H9 (cell line): ENCODE measurements at regions not wholly inside any gene's neighbourhood (a gene's known extent, or its start where the extent isn't known, plus 50 kb on each side); places are given as distances from the start of the nearest gene placed in this dataset.

Experiments
- DNase-seq: peaks from one replicate; pipeline ENCODE4 v3.0.0-alpha.2; 2017
- H2AFZ ChIP-seq: one replicate; pipeline ENCODE4 v1.6.1; 2013; ENCODE audit warnings: mild to moderate bottlenecking, low read length, control low read depth, moderate library complexity
- H2AK5ac ChIP-seq: 2 replicates; pipeline ENCODE4 v1.6.1; 2013; ENCODE audit warnings: low read length, control low read depth, mixed read lengths; ENCODE audit not compliant: insufficient read length
- H2BK120ac ChIP-seq: one replicate; pipeline ENCODE4 v1.6.1; 2013; ENCODE audit warnings: low read depth, mild to moderate bottlenecking, low read length, control low read depth, inconsistent platforms; ENCODE audit not compliant: poor library complexity, severe bottlenecking
- H2BK12ac ChIP-seq: 2 replicates; pipeline ENCODE4 v1.6.1; 2013; ENCODE audit warnings: low read length, control low read depth, mixed read lengths, low read depth; ENCODE audit not compliant: insufficient read length
- H2BK15ac ChIP-seq: 2 replicates; pipeline ENCODE4 v1.6.1; 2013; ENCODE audit warnings: low read depth, low read length, control low read depth
- H2BK20ac ChIP-seq: one replicate; pipeline ENCODE4 v1.6.1; 2013; ENCODE audit warnings: low read depth, mild to moderate bottlenecking, low read length, control low read depth, inconsistent platforms; ENCODE audit not compliant: poor library complexity, severe bottlenecking
- H2BK5ac ChIP-seq: 2 replicates; pipeline ENCODE4 v1.6.1; 2013; ENCODE audit warnings: low read length, control low read depth, mixed read lengths; ENCODE audit not compliant: insufficient read length
- H3K14ac ChIP-seq: 2 replicates; pipeline ENCODE4 v1.6.1; 2013; ENCODE audit warnings: low read length, control low read depth; ENCODE audit not compliant: insufficient read depth
- H3K18ac ChIP-seq: 2 replicates; pipeline ENCODE4 v1.6.1; 2013; ENCODE audit warnings: low read depth, mild to moderate bottlenecking, mixed read lengths, low read length, control low read depth; ENCODE audit not compliant: insufficient read length
- H3K23ac ChIP-seq: 2 replicates; pipeline ENCODE4 v1.6.1; 2013; ENCODE audit warnings: low read length, control low read depth, mixed read lengths, low read depth; ENCODE audit not compliant: insufficient read length
- H3K23me2 ChIP-seq: 2 replicates; pipeline ENCODE4 v1.6.1; 2013; ENCODE audit warnings: low read depth, mild to moderate bottlenecking, mixed read lengths, low read length, control low read depth; ENCODE audit not compliant: insufficient read length, poor library complexity, severe bottlenecking
- H3K27ac ChIP-seq: 2 replicates; pipeline ENCODE4 v1.5.1; 2013; ENCODE audit warnings: low read length, control low read depth, mixed read lengths, low read depth; ENCODE audit not compliant: insufficient read length
- H3K27me3 ChIP-seq: 2 replicates; pipeline ENCODE4 v1.6.1; 2013; ENCODE audit warnings: low read length, control low read depth, inconsistent platforms; ENCODE audit not compliant: insufficient read depth
- H3K4ac ChIP-seq: 2 replicates; pipeline ENCODE4 v1.6.1; 2013; ENCODE audit warnings: low read depth, mild to moderate bottlenecking, control low read depth, inconsistent platforms, low read length, moderate library complexity
- H3K4me1 ChIP-seq: 2 replicates; pipeline ENCODE4 v1.6.1; 2013; ENCODE audit warnings: low read length, control low read depth, inconsistent platforms; ENCODE audit not compliant: insufficient read depth
- H3K4me2 ChIP-seq: 2 replicates; pipeline ENCODE4 v1.6.1; 2013; ENCODE audit warnings: low read length, control low read depth, mixed read lengths; ENCODE audit not compliant: insufficient read length, insufficient read depth
- H3K56ac ChIP-seq: 2 replicates; pipeline ENCODE4 v1.6.1; 2013; ENCODE audit warnings: low read depth, mild to moderate bottlenecking, mixed read lengths, low read length, control low read depth; ENCODE audit not compliant: insufficient read length
- H3K79me1 ChIP-seq: 2 replicates; pipeline ENCODE4 v1.6.1; 2013; ENCODE audit warnings: low read depth, mild to moderate bottlenecking, moderate library complexity, low read length, control low read depth, inconsistent platforms; ENCODE audit not compliant: insufficient read depth, poor library complexity, severe bottlenecking
- H3K79me2 ChIP-seq: 2 replicates; pipeline ENCODE4 v1.6.1; 2013; ENCODE audit warnings: low read length, control low read depth, inconsistent platforms; ENCODE audit not compliant: insufficient read depth
- H3K9ac ChIP-seq: 2 replicates; pipeline ENCODE4 v1.6.1; 2013; ENCODE audit warnings: low read length, control low read depth, mixed read lengths; ENCODE audit not compliant: insufficient read length; ENCODE audit errors: extremely low read depth
- H3K9me3 ChIP-seq: one replicate; pipeline ENCODE4 v1.6.1; 2013; ENCODE audit warnings: low read depth, low read length, inconsistent platforms; ENCODE audit not compliant: control insufficient read depth
- H3T11ph ChIP-seq: one replicate; pipeline ENCODE4 v1.6.1; 2013; ENCODE audit warnings: mild to moderate bottlenecking, low read length, control low read depth, inconsistent platforms
- H4K20me1 ChIP-seq: one replicate; pipeline ENCODE4 v1.6.1; 2013; ENCODE audit not compliant: control insufficient read depth, insufficient read length, insufficient read depth
- H4K5ac ChIP-seq: 2 replicates; pipeline ENCODE4 v1.6.1; 2013; ENCODE audit warnings: low read depth, mild to moderate bottlenecking, mixed read lengths, low read length, control low read depth; ENCODE audit not compliant: insufficient read length
- H4K8ac ChIP-seq: replicated peaks from 2 replicates; pipeline ENCODE4 v1.6.1; 2013; ENCODE audit warnings: low read length, control low read depth, mixed read lengths, low read depth; ENCODE audit not compliant: insufficient read length
- H4K91ac ChIP-seq: 2 replicates; pipeline ENCODE4 v1.6.1; 2013; ENCODE audit warnings: low read depth, mild to moderate bottlenecking, moderate library complexity, mixed read lengths, low read length, control low read depth; ENCODE audit not compliant: insufficient read length
- H3K27ac Mint-ChIP-seq, 3 experiments: 2 replicates in 2 of 3; 3 replicates in 1 of 3; pipeline ENCODE4 v1.8.0; 2020 to 2021; ENCODE audit warnings: mixed read lengths in 3 of 3, mild to moderate bottlenecking in 1 of 3, moderate library complexity in 1 of 3
- H3K27me3 Mint-ChIP-seq: 2 replicates; pipeline ENCODE4 v1.8.0; 2021; ENCODE audit warnings: low read depth, mild to moderate bottlenecking, moderate library complexity, mixed read lengths
- H3K36me3 Mint-ChIP-seq, 3 experiments: 2 replicates in 2 of 3; 3 replicates in 1 of 3; pipeline ENCODE4 v1.8.0; 2020 to 2021; ENCODE audit warnings: low read depth in 3 of 3, mixed read lengths in 3 of 3; ENCODE audit not compliant: insufficient read depth in 1 of 3
- H3K4me1 Mint-ChIP-seq, 2 experiments: 2 replicates each; pipeline ENCODE4 v1.8.0; 2020; ENCODE audit warnings: mixed read lengths in 2 of 2
- H3K4me3 Mint-ChIP-seq, 2 experiments: 2 replicates in 1 of 2; 3 replicates in 1 of 2; pipeline ENCODE4 v1.8.0; 2020 to 2021; ENCODE audit warnings: mild to moderate bottlenecking in 2 of 2, mixed read lengths in 2 of 2, moderate library complexity in 1 of 2
- H3K9me3 Mint-ChIP-seq, 2 experiments: 2 replicates in 1 of 2; 3 replicates in 1 of 2; pipeline ENCODE4 v1.8.0; 2020; ENCODE audit warnings: mild to moderate bottlenecking in 2 of 2, mixed read lengths in 2 of 2, moderate library complexity in 1 of 2
- CTCF ChIP-seq: fragments of 200-600 bp; sonication (generic); conservative IDR thresholded peaks from 3 replicates; pipeline ENCODE4 v1.8.0; 2021; ENCODE audit warnings: antibody characterized with exemption, mild to moderate bottlenecking
- WGBS: extraction: QIAGEN DNeasy Blood & Tissue Kit; methylation state at CpG from one replicate; pipeline ENCODE4 v1.1.7; 2013; ENCODE audit warnings: missing lambda C conversion rate, low lambda C conversion rate, mixed read lengths; ENCODE audit not compliant: insufficient read length; ENCODE audit errors: extremely low coverage; 5-methylcytosine and 5-hydroxymethylcytosine counted together

DNA sequence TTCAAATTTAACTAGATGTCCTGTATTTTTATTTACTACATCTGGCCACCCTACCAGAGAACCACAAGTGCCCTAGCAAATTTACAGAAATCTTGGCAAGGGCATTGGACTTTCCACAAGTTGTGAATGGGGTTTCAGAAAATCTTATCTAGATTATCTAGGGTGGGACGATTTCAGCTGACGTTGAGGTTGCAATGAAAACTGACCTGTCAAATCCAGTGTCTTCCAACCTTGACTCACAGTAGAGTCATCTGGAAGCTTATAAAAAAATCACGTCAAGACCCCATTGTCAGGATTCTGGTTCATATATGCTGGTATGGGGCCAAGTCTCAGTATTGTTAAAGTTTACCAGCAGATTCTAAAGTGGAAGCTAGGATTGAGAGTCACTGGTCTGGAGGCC is 109.6 kb upstream of the ACTBL2 start:
- no peak overlapping the region for H3K23ac ChIP-seq
- no peak overlapping the region for H2BK20ac ChIP-seq
- no peak overlapping the region for H4K91ac ChIP-seq
- no peak overlapping the region for H2AFZ ChIP-seq
- H3K27me3 ChIP-seq, result no peaks in the 10 kb centered on the region
- no peak overlapping the region for H3T11ph ChIP-seq
- H2BK120ac ChIP-seq, result no peak overlapping the region
- H3K9ac ChIP-seq, result no peak overlapping the region
- no peak for DNase-seq
- no peak for TF ChIP-seq CTCF
- H4K20me1 ChIP-seq, result no peaks in the 10 kb centered on the region
- H3K27ac Mint-ChIP-seq, result no peak overlapping the region
- H4K8ac ChIP-seq, result no peak overlapping the region
- no peak overlapping the region for H3K18ac ChIP-seq
- H2AK5ac ChIP-seq, result no peak overlapping the region
- no peak overlapping the region for H4K5ac ChIP-seq
- H3K4ac ChIP-seq, result no peak overlapping the region
- H3K9me3 ChIP-seq, result no peaks in the 10 kb centered on the region
- no peaks in the 10 kb centered on the region for H3K79me1 ChIP-seq
- no peaks in the 10 kb centered on the region for H3K4me1 Mint-ChIP-seq
- no peak overlapping the region for H2BK15ac ChIP-seq
- H3K14ac ChIP-seq, result no peak overlapping the region
- H3K27ac ChIP-seq, result no peak overlapping the region
- H3K27me3 Mint-ChIP-seq, result no peaks in the 10 kb centered on the region
- no peaks in the 10 kb centered on the region for H3K4me1 ChIP-seq
- H3K4me3 Mint-ChIP-seq, result no peak overlapping the region
- H2BK12ac ChIP-seq, result no peak overlapping the region
- no peak overlapping the region for H3K4me2 ChIP-seq
- H3K23me2 ChIP-seq, result no peaks in the 10 kb centered on the region
- no peak overlapping the region for H3K56ac ChIP-seq
- H2BK5ac ChIP-seq, result no peak overlapping the region
- no peaks in the 10 kb centered on the region for H3K36me3 Mint-ChIP-seq
- WGBS, result no CpG with 5 or more reads among the region's 3 CpGs
- H3K79me2 ChIP-seq, result no peaks in the 10 kb centered on the region
- no peaks in the 10 kb centered on the region; a peak in 2 of 5 replicates for H3K9me3 Mint-ChIP-seq
